GM12878 (cell line): ENCODE measurements at regions not wholly inside any gene's neighbourhood (a gene's known extent, or its start where the extent isn't known, plus 50 kb on each side); places are given as distances from the start of the nearest gene placed in this dataset.

Source experiments
- ATAC-seq: fragments of 200-7000 bp; cut with Tn5 transposase; 3 replicates; pipeline ENCODE4 v1.9.1; 2020; ENCODE audit warnings: mild to moderate bottlenecking, moderate library complexity
- BruUV-seq: library from RNA; stranded (reverse); fragments of 400-500 nt; replicated peaks from 2 replicates; lab custom pipeline; 2021; lab: Mats Ljungman, UMichigan
- CTCF ChIA-PET: fragments of 300-600 bp; sonication (Branson Sonifier 250); formaldehyde crosslinking; extraction: SDS; loops from one replicate; lab custom pipeline; 2021; ENCODE audit warnings: inconsistent platforms; lab: Yijun Ruan, JAX
- POLR2A ChIA-PET: fragments of 350-600 bp; formaldehyde crosslinking; extraction: SDS; loops from one replicate; lab custom pipeline; 2021; ENCODE audit warnings: inconsistent platforms; lab: Charles Lee
- RAD21 ChIA-PET: fragments of 300-600 bp; sonication (Branson Sonifier 250); formaldehyde crosslinking; loops from one replicate; lab custom pipeline; 2023; ENCODE audit warnings: antibody characterized with exemption; ENCODE audit not compliant: unreplicated experiment; lab: Charles Lee
- SMC1A ChIA-PET: fragments of 300-600 bp; sonication (Branson Sonifier 250); formaldehyde crosslinking; loops from one replicate; lab custom pipeline; 2023; ENCODE audit not compliant: unreplicated experiment, uncharacterized antibody; lab: Charles Lee
- DNase-seq: peaks from one replicate; pipeline ENCODE4 v3.0.0-alpha.2; 2011; ENCODE audit warnings: low read depth, low spot score
- FAIRE-seq: peaks from 3 replicates; lab custom pipeline; 2011; peaks lifted over from hg19 to GRCh38; lab: Jason Lieb, UNC
- H2AFZ ChIP-seq: 2 replicates; pipeline ENCODE4 v1.6.0; 2011; ENCODE audit warnings: low read depth, low read length, control low read depth; ENCODE audit not compliant: control insufficient read depth
- H3K27ac ChIP-seq: 2 replicates; pipeline ENCODE4 v1.5.1; 2011; ENCODE audit warnings: control low read depth; ENCODE audit not compliant: control insufficient read depth, insufficient read depth
- H3K27me3 ChIP-seq, 2 experiments: replicated peaks in 1 of 2; 2 replicates each; pipeline versions ENCODE4 v1.6.0 to v1.6.1; 2011; ENCODE audit warnings: low read length in 1 of 2; ENCODE audit not compliant: control insufficient read depth in 2 of 2, insufficient read depth in 2 of 2
- H3K36me3 ChIP-seq, 2 experiments: 2 replicates each; pipeline ENCODE4 v1.5.1; 2011; ENCODE audit warnings: low read length in 1 of 2; ENCODE audit not compliant: control insufficient read depth in 2 of 2, insufficient read depth in 2 of 2
- H3K4me1 ChIP-seq: 2 replicates; pipeline ENCODE4 v1.6.1; 2011; ENCODE audit warnings: mild to moderate bottlenecking, low read length, moderate library complexity, mixed read lengths; ENCODE audit not compliant: control insufficient read depth, insufficient read depth
- H3K4me2 ChIP-seq: 2 replicates; pipeline ENCODE4 v1.6.0; 2011; ENCODE audit warnings: control low read depth; ENCODE audit not compliant: control insufficient read depth, insufficient read depth
- H3K4me3 ChIP-seq: fragments of 200-600 bp; sonication (generic); 2 replicates; pipeline ENCODE4 v1.5.1; 2016
- H3K79me2 ChIP-seq: 2 replicates; pipeline ENCODE4 v1.6.0; 2011; ENCODE audit warnings: low read length; ENCODE audit not compliant: control insufficient read depth, insufficient read depth
- H3K9ac ChIP-seq: 2 replicates; pipeline ENCODE4 v1.8.0; 2011; ENCODE audit warnings: low read length, control low read depth, mixed read lengths; ENCODE audit not compliant: control insufficient read depth, insufficient read depth
- H3K9me3 ChIP-seq: replicated peaks from 3 replicates; pipeline ENCODE4 v1.5.1; 2011; ENCODE audit warnings: mild to moderate bottlenecking, low read length; ENCODE audit not compliant: control insufficient read depth, insufficient read depth
- H4K20me1 ChIP-seq: 2 replicates; pipeline ENCODE4 v1.6.0; 2011; ENCODE audit not compliant: control insufficient read depth, insufficient read depth
- BCLAF1 ChIP-seq: fragments of 450-650 bp; IDR thresholded peaks from 2 replicates; pipeline ENCODE4 v1.6.1; 2017; ENCODE audit warnings: antibody characterized with exemption, mild to moderate bottlenecking, moderate library complexity
- BRCA1 ChIP-seq: IDR thresholded peaks from 2 replicates; pipeline ENCODE4 v1.6.1; 2011; ENCODE audit warnings: low read depth, low read length, improper control_type of control experiment
- CTCF ChIP-seq, 3 experiments: IDR thresholded peaks in 2 of 3; conservative IDR thresholded peaks in 1 of 3; 2 replicates each; pipeline ENCODE4 v1.5.1; 2011; ENCODE audit warnings: low read depth in 3 of 3, low read length in 3 of 3, mild to moderate bottlenecking in 3 of 3, control low read depth in 2 of 3, moderate library complexity in 2 of 3, inconsistent platforms in 1 of 3, mixed read lengths in 1 of 3; ENCODE audit not compliant: control insufficient read depth in 2 of 3, insufficient read depth in 1 of 3; ENCODE audit errors: extremely low read depth in 1 of 3
- ELK1 ChIP-seq: IDR thresholded peaks from 2 replicates; pipeline ENCODE4 v1.6.1; 2012; ENCODE audit warnings: low read depth, low read length, improper control_type of control experiment
- ETV6 ChIP-seq, 2 experiments: fragments of 450-650 bp in 1 of 2; IDR thresholded peaks in 1 of 2; conservative IDR thresholded peaks in 1 of 2; 2 replicates each; pipeline ENCODE4 v1.6.1; 2014; ENCODE audit warnings: antibody characterized with exemption in 1 of 2, borderline replicate concordance in 1 of 2, low read depth in 1 of 2, mild to moderate bottlenecking in 1 of 2, moderate library complexity in 1 of 2
- GATAD2B ChIP-seq: fragments of 450-650 bp; conservative IDR thresholded peaks from 2 replicates; pipeline ENCODE4 v1.6.1; 2017; ENCODE audit warnings: low read depth, mild to moderate bottlenecking, moderate library complexity
- IRF4 ChIP-seq: IDR thresholded peaks from 2 replicates; pipeline ENCODE4 v1.6.1; 2011; ENCODE audit warnings: low read depth, low read length
- JUND ChIP-seq: IDR thresholded peaks from 2 replicates; pipeline ENCODE4 v1.6.1; 2012; ENCODE audit warnings: low read depth, mild to moderate bottlenecking, low read length, improper control_type of control experiment, moderate library complexity
- LARP7 ChIP-seq: fragments of 450-650 bp; IDR thresholded peaks from 2 replicates; pipeline ENCODE4 v1.6.1; 2017; ENCODE audit warnings: mild to moderate bottlenecking
- MLLT1 ChIP-seq: fragments of 450-650 bp; IDR thresholded peaks from 2 replicates; pipeline ENCODE4 v1.6.1; 2016; ENCODE audit warnings: mild to moderate bottlenecking
- NR2C1 ChIP-seq: fragments of 450-650 bp; IDR thresholded peaks from 2 replicates; pipeline ENCODE4 v1.6.1; 2017; ENCODE audit warnings: antibody characterized with exemption, mild to moderate bottlenecking, moderate library complexity
- SMAD1 ChIP-seq: fragments of 450-650 bp; IDR thresholded peaks from 2 replicates; pipeline ENCODE4 v1.6.1; 2018; ENCODE audit warnings: mild to moderate bottlenecking, low read depth; ENCODE audit not compliant: partially characterized antibody
- SREBF2 ChIP-seq: IDR thresholded peaks from 2 replicates; pipeline ENCODE4 v1.6.1; 2012; ENCODE audit warnings: mild to moderate bottlenecking, low read length
- STAT1 ChIP-seq: fragments of 450-650 bp; conservative IDR thresholded peaks from 2 replicates; pipeline ENCODE4 v1.6.1; 2014; ENCODE audit warnings: antibody characterized with exemption, mild to moderate bottlenecking
- TARDBP ChIP-seq: IDR thresholded peaks from 2 replicates; pipeline ENCODE4 v1.6.1; 2016; ENCODE audit warnings: borderline replicate concordance
- WGBS: methylation state at CpG from one replicate; pipeline ENCODE4 v1.1.6; 2016; ENCODE audit warnings: low lambda C conversion rate; ENCODE audit not compliant: insufficient replicate concordance, insufficient coverage; ENCODE audit errors: missing lambda C conversion rate; 5-methylcytosine and 5-hydroxymethylcytosine counted together
- in situ Hi-C: fragments of 300-500 bp; cut with MboI; formaldehyde crosslinking; loops from 9 replicates; pipeline ENCODE4 v1.14.3; 2018; ENCODE audit warnings: mixed read lengths
- intact Hi-C: fragments of 100-400 bp; cut with micrococcal nuclease; formaldehyde crosslinking; loops from one replicate; pipeline ENCODE4 v1.14.2; 2022; ENCODE audit not compliant: unreplicated experiment

GRCh38 chr15:89393056-89393455 is 58.4 kb upstream of the POLG start (continued):
- no peak for TF ChIP-seq CTCF (IDR thresholded peaks at IDR 0.05 in 2 of 3, conservative IDR thresholded peaks at IDR 0.05 in 1 of 3; ENCODE audit: control insufficient read depth in 2 of 3, extremely low read depth in 1 of 3, insufficient read depth in 1 of 3, low read depth in 3 of 3, low read length in 3 of 3)

- BruUV-seq = no TSS peak
- H3K27me3 ChIP-seq = peaks cover 0 to 4% of the 10 kb centered on the region in 2 experiments; a peak in 2 of 4 replicates
- H3K4me2 ChIP-seq = no peak overlapping the region
- in situ Hi-C loops (no loop called here), intact Hi-C loops (no loop called here)
- ChIA-PET CTCF (interaction anchor here (1.5 to 2.1 kb wide), 2 partner anchors 33 to 38 kb away, joined by 5 to 11 read pairs; no protein-coding TSS in a partner anchor), SMC1A (no interaction called here), RAD21 (no interaction called here), POLR2A (no interaction called here)
- ATAC-seq (no peak), DNase-seq (no peak), FAIRE-seq (no peak)
- no peak overlapping the region for H3K27ac ChIP-seq
- no peak for TF ChIP-seq BCLAF1
- no peak for TF ChIP-seq NR2C1
- TF ChIP-seq TARDBP = no peak
- TF ChIP-seq JUND = no peak
- no peak for TF ChIP-seq SREBF2
- no peak for TF ChIP-seq ELK1
- TF ChIP-seq MLLT1 = no peak
- TF ChIP-seq BRCA1 = no peak
- no peak for TF ChIP-seq SMAD1
- no peak for TF ChIP-seq LARP7
- TF ChIP-seq IRF4 = no peak
- no peak for TF ChIP-seq STAT1
- no peak for TF ChIP-seq GATAD2B
- TF ChIP-seq ETV6 (conservative IDR thresholded peaks at IDR 0.05 in 1 of 2, IDR thresholded peaks at IDR 0.05 in 1 of 2; ENCODE audit: borderline replicate concordance in 1 of 2, low read depth in 1 of 2) = no peak
- H2AFZ ChIP-seq = no peak overlapping the region
- WGBS = 15% methylated on average over 12 of the region's 12 CpGs
- no peaks in the 10 kb centered on the region for H3K36me3 ChIP-seq
- no peak overlapping the region for H3K4me3 ChIP-seq
- no peaks in the 10 kb centered on the region for H3K9me3 ChIP-seq
- no peaks in the 10 kb centered on the region for H4K20me1 ChIP-seq
- no peaks in the 10 kb centered on the region for H3K4me1 ChIP-seq
- H3K79me2 ChIP-seq = no peaks in the 10 kb centered on the region
- no peak overlapping the region for H3K9ac ChIP-seq
Observed at GRCh38 chr15:89391685-89392257, 57.1 kb upstream of the POLG start.
